Erythroblast (primary cell): ENCODE measurements at regions not wholly inside any gene's neighbourhood (a gene's known extent, or its start where the extent isn't known, plus 50 kb on each side); places are given as distances from the start of the nearest gene placed in this dataset.

Experiments
- DNase-seq, 2 experiments: peaks; one replicate each; lab custom pipeline; 2025; lab: John Stamatoyannopoulos, UW
- GATA1 ChIP-seq: IDR thresholded peaks from 2 replicates; pipeline ENCODE4 v1.6.1; 2011; ENCODE audit warnings: low read depth, mild to moderate bottlenecking, control low read depth, low read length, moderate library complexity
- POLR2A ChIP-seq: IDR thresholded peaks from 2 replicates; pipeline ENCODE4 v1.6.1; 2011; ENCODE audit warnings: mild to moderate bottlenecking, low read length

DNA sequence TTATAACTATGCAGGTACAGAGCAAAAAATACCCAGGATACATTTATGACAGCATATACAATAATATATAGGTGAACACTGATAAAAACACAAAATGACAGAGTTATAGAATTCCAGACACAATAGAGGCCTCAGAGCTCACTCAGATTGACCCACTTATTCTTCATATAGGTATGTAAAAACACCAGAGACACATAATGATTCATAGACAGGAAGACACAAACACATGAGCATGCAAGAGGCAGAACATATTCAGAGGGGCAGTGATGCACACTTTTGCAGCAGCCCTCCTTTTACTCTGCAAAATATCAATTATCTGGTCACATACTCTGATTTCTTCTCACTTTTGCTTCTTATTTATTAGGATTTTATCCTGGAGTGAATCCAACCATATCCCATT lies 633.3 kb upstream of the ACVR2A start:
- TF ChIP-seq GATA1 (no peak), POLR2A (no peak)
- no peak for DNase-seq

DNA sequence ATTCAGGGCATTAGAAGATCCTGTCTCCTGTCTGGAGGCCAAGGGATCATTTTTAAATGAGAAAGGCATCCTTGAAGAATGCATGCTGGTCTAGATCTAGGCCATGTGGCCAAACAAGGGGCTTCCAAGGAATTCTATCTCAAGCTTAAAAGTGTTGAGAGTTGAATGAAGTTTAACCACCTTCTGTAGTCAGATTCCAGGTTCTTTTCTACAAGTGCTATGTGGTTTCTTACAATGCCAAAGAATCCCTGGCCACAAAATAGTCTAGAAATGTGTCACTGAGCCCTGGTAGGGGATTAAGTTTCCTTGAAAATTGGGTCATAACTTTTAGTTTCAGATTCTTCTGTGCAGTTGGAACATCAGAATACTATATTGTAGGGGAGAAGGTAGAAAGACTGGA lies 640.7 kb upstream of the ACVR2A start:
- TF ChIP-seq GATA1 = no peak
- no peak for TF ChIP-seq POLR2A
- DNase-seq = no peak

DNA sequence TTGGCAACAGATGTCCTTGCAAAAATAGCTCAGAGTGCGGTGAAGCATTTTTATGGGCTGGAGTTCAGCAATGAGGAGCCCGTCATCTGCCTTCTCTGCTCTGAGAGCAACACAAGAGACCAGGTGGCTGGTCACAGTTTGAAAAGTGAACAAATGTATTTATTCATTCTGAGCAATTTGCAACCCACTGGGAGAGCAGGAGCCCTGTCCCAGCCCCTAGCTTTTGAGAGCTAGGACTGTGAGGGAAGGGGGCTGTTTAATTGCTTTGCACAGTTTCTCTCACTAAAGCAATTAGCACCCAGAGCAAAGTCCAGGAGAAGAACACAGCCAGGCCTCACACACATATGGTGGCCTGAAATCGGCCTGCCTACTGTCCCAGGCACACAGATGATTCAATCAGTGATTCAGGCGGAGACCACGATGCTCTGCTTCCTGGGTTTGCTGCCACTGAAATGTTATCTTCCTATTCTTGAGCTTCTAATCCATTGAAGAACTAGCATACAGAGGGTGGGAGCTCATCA lies 646.1 kb upstream of the ACVR2A start:
- TF ChIP-seq GATA1 = no peak
- TF ChIP-seq POLR2A = no peak
- DNase-seq = no peak

DNA sequence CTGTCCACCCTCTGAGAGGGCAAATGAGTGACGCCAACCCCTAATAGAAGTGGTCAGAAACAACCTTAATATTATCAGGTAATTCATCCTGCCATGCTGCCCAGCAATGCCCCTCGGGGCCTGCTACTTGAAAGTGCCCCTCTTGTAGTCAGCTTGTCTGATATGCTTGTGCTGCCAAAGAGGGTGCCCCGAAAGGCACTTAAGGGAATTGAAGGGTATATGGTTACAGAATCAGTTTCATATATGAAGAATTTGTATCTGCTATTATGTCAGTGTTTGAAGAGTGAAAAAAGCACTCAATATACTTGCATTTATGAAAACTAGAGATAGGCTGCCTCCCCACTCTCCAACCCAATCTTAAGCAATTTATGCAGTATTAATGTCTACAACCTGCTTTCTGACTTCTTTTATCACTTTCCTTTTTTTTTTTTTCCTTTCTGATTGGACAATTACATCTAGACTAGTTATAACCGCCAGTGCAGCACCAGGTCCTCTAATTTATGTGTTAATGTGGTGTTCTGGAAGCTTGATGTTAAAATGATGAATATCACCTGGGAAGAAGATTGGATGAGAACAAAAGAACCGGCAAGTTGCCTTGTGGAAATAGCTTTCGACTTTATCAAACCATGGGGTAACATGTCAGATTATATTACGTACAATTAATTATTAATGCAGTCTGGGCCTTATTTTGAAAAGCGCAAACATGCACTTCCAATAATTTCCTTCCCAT lies 646.9 kb upstream of the ACVR2A start:
- no peak for TF ChIP-seq GATA1
- TF ChIP-seq POLR2A = no peak

DNA sequence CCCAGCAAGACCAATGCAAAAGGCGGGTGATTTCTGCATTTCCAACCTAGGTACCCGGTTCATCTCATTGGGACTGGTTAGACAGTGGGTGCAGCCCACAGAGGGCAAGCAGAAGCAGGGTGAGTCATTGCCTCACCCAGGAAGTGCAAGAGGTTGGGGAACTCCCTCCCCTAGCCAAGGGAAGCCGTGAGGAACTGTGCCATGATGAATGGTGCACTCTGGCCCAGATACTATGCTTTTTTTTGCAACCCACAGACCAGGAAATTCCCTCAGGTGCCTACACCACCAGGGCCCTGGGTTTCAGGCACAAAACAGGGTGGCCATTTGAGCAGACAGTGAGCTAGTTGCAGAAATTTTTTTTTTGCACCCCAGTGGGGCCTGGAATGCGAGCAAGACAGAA lies 662.6 kb upstream of the ACVR2A start:
- TF ChIP-seq POLR2A (no peak), GATA1 (no peak)
- DNase-seq = no peak

More for the DNA sequence above, 646.9 kb upstream of the ACVR2A start:
- DNase-seq = no peak

DNA sequence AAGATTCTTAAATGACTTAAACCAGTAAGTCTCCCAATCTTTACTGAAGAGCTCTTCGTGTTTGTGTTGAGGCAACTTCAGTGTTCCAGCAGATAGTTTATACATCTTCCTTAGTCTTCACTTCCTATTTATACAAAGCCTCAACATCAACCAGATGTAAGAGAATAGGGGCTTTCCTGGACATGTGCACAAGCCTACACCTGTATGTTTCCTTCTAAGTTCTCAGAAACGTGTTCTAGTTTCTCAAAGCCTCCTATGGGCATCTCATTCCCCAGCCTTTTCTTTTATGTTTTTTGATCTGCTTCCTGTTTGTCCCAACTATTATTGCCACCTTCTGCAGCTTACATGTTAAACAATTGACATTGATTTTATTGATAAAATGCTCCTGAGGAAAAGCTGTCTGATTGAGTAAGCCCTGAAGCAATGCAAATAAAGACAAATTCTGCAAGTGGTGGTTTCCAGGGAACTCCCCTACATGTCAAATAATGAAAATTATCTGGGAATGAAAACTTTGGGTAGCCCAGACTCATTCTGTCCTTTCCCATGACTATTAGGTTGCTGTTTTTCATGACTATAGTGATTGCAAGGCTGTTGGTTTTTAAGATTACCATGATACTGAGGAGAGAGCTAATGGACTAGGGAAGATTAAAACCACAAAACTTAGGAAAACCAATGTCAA lies 663.3 kb upstream of the ACVR2A start:
- DNase-seq = no peak
- TF ChIP-seq GATA1 (no peak), POLR2A (no peak)

DNA sequence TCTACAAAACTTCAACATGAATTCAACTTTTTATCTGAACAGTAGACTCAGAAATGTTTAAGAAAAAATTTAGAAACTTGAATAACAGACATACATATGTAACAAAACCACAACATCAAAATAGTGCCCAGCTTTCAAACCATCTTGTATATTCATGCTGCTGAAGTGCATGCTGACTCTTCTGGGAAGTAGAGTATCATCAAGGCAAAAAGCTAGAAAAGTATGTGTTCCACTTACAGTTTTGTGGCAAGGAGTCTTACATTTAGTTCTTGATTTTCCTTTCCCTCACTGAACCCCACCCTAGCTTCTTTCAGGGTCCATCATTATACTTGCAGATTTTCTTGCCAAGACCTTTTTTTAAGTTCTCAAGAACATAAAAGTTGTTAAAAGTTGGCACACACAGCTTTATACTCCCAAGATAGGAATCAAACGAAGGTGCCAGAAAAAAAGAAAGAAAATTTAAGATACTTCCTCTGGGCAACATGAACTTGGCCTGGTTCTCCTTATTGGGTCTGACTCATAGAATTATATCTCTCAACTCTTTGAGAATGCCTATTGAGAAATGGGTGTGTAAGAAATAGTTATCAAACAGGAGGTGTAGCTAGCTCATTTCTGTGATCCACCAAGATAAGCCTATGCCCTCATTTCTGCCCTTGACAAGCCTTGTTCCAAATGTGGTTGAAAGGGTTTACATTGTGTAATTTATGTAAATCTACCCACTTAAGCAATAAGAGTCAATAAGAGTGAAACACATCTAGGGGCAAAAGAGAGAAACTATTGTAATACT lies 667.6 kb upstream of the ACVR2A start:
- TF ChIP-seq POLR2A (no peak), GATA1 (no peak)
- no peak for DNase-seq

DNA sequence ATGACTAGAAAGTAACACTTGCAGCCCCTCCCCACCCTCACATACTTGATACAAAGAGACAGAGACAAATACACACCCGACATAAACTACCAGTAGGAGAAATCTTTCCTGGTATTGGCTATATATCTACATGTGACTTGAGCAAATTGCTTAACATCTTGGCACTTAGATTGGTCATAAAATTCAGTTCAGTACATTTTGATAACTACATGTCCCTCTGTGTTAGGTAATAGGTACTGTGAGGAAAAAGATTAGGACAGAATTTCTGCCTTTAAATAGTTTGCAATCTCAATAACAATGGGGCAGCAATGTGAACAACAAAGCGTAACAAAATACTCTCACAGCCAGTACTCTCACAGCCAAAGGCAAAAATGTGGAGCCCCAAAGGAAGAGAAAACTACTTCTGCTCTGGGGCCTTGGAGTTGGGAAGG lies 670.0 kb upstream of the ACVR2A start:
- no peak for DNase-seq
- no peak for TF ChIP-seq POLR2A
- no peak for TF ChIP-seq GATA1

DNA sequence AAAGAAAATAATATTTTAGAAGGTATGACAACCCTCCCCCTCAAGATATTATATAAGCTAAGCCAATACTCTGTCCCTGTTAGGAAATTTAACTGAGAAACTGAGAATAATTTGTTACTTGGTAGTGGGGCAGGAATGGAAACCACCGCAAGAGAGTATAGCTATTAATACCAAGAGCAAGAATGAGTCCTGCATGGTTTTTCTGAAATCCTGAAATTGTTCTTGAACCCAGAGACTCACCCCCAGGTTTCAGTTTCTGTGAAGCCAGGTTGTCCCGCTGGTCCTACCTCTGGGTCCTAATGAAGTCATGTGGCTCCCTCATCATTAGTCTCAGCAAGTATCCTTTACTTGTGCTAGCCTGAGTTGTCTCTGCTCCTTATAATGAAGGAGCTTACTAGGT lies 671.0 kb upstream of the ACVR2A start:
- TF ChIP-seq GATA1 (no peak), POLR2A (no peak)
- DNase-seq = no peak

DNA sequence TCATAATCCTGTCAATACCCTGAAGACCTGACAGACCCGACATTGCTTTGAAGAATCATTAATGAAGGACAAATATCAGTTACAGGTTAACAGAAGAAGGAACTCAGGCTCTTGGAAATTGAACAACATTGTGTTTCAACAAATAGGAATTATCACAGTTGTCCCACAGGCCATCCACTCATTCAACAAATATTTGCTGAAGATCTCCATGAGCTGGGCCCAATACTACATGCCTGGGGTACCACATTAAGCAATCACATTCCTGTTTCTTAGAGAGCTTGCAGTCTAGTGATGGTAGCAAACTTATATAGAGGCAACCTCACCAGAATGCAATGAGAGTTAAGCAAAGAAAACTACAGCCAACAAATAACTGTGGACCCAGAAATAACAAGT lies 671.6 kb upstream of the ACVR2A start:
- DNase-seq = no peak
- TF ChIP-seq GATA1 = no peak
- TF ChIP-seq POLR2A = no peak

DNA sequence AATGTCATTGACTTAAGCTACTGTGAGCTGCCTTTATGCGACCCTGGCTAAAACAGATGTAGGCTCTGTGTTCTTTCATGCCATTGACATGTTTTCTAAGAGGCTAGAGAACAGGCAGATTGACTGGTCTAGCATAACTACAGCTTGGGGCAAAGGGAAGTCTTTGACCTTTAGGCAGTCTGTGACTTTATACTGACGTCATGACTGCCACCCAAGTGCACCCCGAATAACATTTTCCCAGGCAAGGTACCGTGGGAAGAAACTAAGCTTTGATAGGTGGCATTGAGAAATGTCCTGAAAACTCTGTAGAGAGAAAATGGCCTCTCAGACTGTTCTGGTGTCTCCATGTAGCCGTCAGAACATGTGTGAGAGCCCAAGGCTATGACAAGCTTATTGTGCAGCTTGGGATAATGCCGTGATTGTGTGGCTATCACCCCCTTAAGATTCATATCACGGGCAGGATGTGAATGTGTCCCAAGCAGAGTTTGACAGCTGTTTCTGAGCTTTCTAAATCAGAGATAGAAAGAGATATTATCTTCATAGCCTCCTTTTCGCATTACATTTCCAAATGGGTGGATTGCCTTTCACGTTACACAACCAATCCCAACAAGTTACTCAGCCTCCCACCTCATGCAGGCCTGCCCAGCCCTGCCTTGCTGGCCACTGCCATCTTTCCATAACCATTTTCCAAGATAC lies 672.2 kb upstream of the ACVR2A start:
- no peak for TF ChIP-seq GATA1
- TF ChIP-seq POLR2A = no peak
- DNase-seq = no peak

DNA sequence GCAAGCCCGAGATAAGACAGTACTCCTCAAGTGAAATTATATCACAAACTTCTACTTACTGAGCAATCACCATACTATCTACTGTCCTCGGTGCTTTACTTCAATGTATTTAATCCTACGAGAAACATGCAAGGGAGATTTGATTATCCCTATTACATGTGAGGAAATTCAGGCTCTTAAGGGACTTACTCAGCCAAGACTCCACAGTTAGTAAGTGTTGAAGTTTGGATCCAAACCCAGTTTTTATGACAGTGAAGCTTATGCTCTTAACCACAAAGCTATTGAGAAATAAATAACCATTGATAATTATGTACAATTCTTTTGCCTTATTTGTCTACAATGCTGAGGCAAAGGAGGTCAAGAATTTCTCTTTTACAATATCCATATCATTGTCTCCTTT lies 672.9 kb upstream of the ACVR2A start:
- no peak for DNase-seq
- no peak for TF ChIP-seq POLR2A
- no peak for TF ChIP-seq GATA1

DNA sequence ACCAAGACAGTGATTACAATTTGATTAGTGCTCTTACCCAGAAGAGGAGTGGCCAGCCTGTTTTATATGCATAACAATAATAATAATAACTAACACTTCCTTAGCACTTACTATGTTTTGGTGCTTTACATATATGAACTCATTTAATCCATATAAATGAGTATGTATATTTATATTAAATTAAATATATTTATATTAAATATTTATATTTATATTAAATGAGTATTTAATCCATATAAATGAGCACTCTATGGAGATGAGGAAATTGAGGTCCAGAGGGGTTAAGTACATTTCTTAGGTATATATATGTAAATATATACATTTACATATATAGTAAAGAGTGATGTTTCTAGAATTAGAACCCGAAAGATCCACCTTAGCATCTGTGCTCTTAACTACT lies 673.9 kb upstream of the ACVR2A start:
- no peak for DNase-seq
- TF ChIP-seq POLR2A (no peak), GATA1 (no peak)

DNA sequence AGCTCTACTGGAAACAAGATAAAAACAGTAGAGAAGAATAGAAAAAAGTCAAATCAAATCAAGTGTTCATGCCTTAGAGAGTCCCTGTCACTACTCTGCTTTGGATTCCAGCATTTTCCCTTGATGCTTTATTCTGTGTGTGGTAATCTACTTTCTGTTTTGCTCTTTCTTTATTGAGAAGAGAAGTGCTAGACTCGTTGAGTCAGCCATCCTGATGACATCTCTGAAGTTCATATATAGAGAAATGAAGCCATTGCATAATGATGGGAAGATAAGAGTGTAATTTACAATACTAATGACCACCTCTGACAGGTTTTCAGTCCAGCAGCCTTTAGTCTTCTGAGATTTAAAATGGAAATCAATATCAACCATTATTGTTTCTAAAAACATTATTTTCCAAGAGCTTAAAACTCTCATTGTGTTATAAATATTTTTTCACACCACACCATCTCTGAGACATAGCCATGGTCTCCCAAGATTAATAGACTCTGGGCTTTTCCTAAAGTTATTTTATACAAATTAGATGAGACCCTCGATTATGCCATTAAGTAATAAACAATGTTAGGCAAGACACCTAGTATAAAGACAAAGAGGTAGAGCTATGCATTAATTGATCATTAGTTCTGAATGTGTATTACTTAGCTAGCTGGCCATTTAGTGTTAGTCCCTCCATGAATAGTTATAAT lies 679.0 kb upstream of the ACVR2A start:
- DNase-seq = no peak
- TF ChIP-seq POLR2A (no peak), GATA1 (no peak)
